Activated B cell treated with CpG ODN at 0.5 μM for 24 hours (primary cell): ENCODE measurements at regions not wholly inside any gene's neighbourhood (a gene's known extent, or its start where the extent isn't known, plus 50 kb on each side); places are given as distances from the start of the nearest gene placed in this dataset.

Experiments
- ATAC-seq: fragments of 200-7000 bp; cut with Tn5 transposase; one replicate; pipeline ENCODE4 v1.10.0; 2021; ENCODE audit warnings: low read depth, mild to moderate bottlenecking, moderate library complexity
- CTCF ChIA-PET: fragments of 350-600 bp; sonication (Branson Sonifier 250); formaldehyde crosslinking; loops from one replicate; lab custom pipeline; 2021; ENCODE audit warnings: antibody characterized with exemption; lab: Charles Lee
- POLR2A ChIA-PET: fragments of 350-600 bp; sonication (Branson Sonifier 250); formaldehyde crosslinking; loops from one replicate; lab custom pipeline; 2021; ENCODE audit warnings: antibody characterized with exemption; lab: Charles Lee
- DNase-seq: peaks from one replicate; pipeline ENCODE4 v3.0.0; 2022
- H3K27ac Mint-ChIP-seq: one replicate; pipeline ENCODE4 v1.8.0; 2020; ENCODE audit warnings: mixed read lengths
- H3K27me3 Mint-ChIP-seq: one replicate; pipeline ENCODE4 v1.8.0; 2021; ENCODE audit warnings: mixed read lengths
- H3K36me3 Mint-ChIP-seq: one replicate; pipeline ENCODE4 v1.8.0; 2021; ENCODE audit warnings: low read depth, mixed read lengths
- H3K4me1 Mint-ChIP-seq: one replicate; pipeline ENCODE4 v1.8.0; 2021; ENCODE audit warnings: mixed read lengths
- H3K4me3 Mint-ChIP-seq: one replicate; pipeline ENCODE4 v1.8.0; 2020; ENCODE audit warnings: mild to moderate bottlenecking, mixed read lengths
- H3K9me3 Mint-ChIP-seq: one replicate; pipeline ENCODE4 v1.8.0; 2020; ENCODE audit warnings: mixed read lengths
- intact Hi-C: fragments of 100-400 bp; cut with micrococcal nuclease; formaldehyde crosslinking; loops from one replicate; pipeline ENCODE4 v1.15.1; 2024
- TF ChIP-seq, protein P1 (sequence below): fragments of 200-600 bp; IDR thresholded peaks from one replicate; pipeline ENCODE4 v1.8.0; 2022; ENCODE audit warnings: antibody characterized with exemption, mild to moderate bottlenecking

DNA sequence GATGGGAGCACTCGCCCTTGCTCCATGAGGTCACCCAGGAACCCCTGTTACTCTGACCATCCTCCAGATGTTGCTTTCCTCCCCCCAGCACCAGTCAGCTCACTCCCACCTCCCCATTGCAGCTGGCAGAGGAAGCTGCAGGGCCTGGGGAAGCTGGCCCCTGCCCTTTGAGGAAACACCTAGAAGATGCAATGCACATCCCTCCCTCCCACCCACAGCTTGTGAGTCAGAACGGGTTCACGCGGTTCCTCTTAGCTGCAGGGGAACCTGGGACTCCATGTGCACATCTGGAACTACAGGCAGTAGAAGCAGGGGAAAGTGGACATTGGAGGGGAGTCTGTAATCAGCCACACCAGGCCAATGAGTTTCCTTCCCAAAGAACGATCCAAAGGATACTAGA is 96.9 kb downstream of the KATNIP start:
- CTCF ChIA-PET = no interaction called here
- no peak overlapping the region for H3K27ac Mint-ChIP-seq
- POLR2A ChIA-PET = no interaction called here
- intact Hi-C loops = no loop called here
- no peaks in the 10 kb centered on the region for H3K27me3 Mint-ChIP-seq
- ATAC-seq (no peak), DNase-seq (no peak)
- peaks cover 26% of the 10 kb centered on the region for H3K36me3 Mint-ChIP-seq
- H3K4me1 Mint-ChIP-seq = no peaks in the 10 kb centered on the region
- TF ChIP-seq, protein P1, sequence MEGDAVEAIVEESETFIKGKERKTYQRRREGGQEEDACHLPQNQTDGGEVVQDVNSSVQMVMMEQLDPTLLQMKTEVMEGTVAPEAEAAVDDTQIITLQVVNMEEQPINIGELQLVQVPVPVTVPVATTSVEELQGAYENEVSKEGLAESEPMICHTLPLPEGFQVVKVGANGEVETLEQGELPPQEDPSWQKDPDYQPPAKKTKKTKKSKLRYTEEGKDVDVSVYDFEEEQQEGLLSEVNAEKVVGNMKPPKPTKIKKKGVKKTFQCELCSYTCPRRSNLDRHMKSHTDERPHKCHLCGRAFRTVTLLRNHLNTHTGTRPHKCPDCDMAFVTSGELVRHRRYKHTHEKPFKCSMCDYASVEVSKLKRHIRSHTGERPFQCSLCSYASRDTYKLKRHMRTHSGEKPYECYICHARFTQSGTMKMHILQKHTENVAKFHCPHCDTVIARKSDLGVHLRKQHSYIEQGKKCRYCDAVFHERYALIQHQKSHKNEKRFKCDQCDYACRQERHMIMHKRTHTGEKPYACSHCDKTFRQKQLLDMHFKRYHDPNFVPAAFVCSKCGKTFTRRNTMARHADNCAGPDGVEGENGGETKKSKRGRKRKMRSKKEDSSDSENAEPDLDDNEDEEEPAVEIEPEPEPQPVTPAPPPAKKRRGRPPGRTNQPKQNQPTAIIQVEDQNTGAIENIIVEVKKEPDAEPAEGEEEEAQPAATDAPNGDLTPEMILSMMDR = no peak
- H3K9me3 Mint-ChIP-seq = no peaks in the 10 kb centered on the region
- no peak overlapping the region for H3K4me3 Mint-ChIP-seq

DNA sequence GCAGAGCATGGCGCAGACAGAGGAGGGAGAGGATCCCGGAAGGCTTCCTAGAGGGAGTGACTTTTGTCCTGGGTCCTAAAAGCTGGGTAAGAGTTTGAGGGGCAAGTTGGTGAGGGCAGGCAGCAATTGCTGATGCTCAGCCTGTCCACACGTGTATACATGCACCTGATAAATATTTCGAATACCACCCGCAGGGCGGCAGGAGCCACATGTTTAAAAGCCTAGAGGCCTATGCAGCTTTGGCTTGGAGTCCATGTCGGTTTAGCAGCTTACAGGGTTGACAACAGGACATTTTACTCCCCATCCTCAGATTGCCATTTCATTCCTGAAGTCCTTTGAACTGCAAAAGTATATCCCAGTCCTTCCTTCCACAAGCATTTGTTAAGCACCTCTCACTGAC is 99.1 kb downstream of the KATNIP start:
- Mint-ChIP-seq H3K4me3 (no peak overlapping the region), H3K36me3 (peaks cover 29% of the 10 kb centered on the region), H3K9me3 (no peaks in the 10 kb centered on the region), H3K27me3 (no peaks in the 10 kb centered on the region), H3K27ac (no peak overlapping the region), H3K4me1 (no peaks in the 10 kb centered on the region)
- ATAC-seq (no peak), DNase-seq (no peak)
- CTCF ChIA-PET = no interaction called here
- intact Hi-C loops = no loop called here
- POLR2A ChIA-PET = no interaction called here
- TF ChIP-seq, protein P1 = no peak

DNA sequence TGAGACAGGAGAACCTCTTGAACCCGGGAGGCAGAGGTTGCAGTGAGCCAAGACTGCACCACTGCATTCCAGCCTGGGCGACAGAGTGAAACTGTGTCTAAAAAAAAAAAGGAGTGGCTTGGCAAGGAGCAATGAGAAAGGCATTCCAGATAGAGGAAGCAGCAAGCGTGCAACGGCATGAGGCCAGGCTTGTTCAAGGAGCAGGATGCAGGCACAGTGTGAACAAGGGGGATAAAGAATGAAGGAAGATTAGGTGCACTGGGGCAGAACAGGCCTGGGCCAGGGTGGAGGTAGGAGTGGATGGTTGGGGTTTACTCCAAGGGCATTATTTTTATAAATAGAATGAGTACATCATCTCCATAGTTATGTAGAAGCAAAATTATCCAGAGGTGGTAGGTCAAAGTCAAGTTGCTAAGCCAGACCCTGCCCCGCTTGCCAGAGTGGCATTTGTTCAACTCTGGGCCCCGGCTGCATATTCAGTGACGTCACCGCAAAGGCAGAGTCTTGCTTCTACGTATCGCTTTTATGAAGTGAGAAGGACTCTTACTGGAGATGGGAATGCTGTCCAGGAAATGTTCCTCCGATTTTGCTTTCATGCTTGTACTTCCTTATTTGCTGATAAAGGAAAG is 100.2 kb downstream of the KATNIP start:
- DNase-seq = no peak
- Mint-ChIP-seq H3K4me1 (no peaks in the 10 kb centered on the region), H3K27ac (no peak overlapping the region), H3K4me3 (no peak overlapping the region), H3K36me3 (peaks cover 30% of the 10 kb centered on the region), H3K9me3 (no peaks in the 10 kb centered on the region), H3K27me3 (no peaks in the 10 kb centered on the region)
- ChIA-PET POLR2A (no interaction called here), CTCF (no interaction called here)
- intact Hi-C loops = no loop called here
- TF ChIP-seq, protein P1 = no peak
- no peak for ATAC-seq

DNA sequence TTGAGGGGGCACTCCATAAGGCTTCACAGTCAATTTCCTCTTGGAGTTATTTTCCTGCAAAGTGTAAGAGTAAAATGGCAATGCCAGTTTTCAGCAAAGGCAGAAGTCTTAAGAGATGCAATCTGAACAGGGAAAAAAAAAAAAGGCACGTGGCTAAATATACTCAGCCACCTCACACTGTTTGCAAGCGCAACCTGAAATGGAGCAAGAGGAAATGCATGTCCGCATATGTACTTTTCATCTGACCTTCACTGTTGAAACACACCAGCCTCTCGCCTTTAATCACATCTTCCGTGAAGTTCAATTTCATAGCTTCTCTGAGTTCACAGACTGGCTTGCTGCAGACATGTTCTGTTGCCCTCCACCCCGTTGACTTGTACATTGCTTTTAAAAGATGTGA is 101.4 kb downstream of the KATNIP start:
- H3K27me3 Mint-ChIP-seq = no peaks in the 10 kb centered on the region
- H3K36me3 Mint-ChIP-seq = peaks cover 37% of the 10 kb centered on the region
- no peaks in the 10 kb centered on the region for H3K9me3 Mint-ChIP-seq
- H3K4me3 Mint-ChIP-seq = no peak overlapping the region
- H3K27ac Mint-ChIP-seq = no peak overlapping the region
- CTCF ChIA-PET = no interaction called here
- ATAC-seq = no peak
- TF ChIP-seq, protein P1 = no peak
- DNase-seq = no peak
- POLR2A ChIA-PET = no interaction called here
- intact Hi-C loops = no loop called here
- no peaks in the 10 kb centered on the region for H3K4me1 Mint-ChIP-seq

DNA sequence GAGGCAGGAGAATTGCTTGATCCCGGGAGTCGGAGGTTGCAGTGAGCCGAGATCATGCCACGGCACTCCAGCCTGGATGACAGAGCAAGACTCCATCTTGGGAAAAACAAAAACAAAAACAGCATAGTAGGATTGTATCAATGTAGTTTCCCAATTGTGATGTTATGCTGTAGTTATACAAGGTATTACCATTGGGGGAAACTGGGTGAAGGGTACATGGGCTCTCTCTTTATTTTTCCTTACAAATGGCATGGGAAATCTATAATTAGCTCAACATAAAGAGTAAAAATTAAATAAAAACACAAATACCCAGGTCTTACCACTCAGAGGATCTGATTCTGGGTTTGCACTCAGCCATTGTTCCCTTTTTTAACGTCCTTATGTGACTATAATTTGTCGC is 107.9 kb downstream of the KATNIP start:
- H3K4me1 Mint-ChIP-seq = no peaks in the 10 kb centered on the region
- H3K36me3 Mint-ChIP-seq = peaks cover 28% of the 10 kb centered on the region
- ATAC-seq (no peak), DNase-seq (no peak)
- no peak overlapping the region for H3K4me3 Mint-ChIP-seq
- H3K27me3 Mint-ChIP-seq = no peaks in the 10 kb centered on the region
- intact Hi-C loops = no loop called here
- peaks cover 2% of the 10 kb centered on the region for H3K9me3 Mint-ChIP-seq
- no peak overlapping the region for H3K27ac Mint-ChIP-seq
- CTCF ChIA-PET = no interaction called here
- TF ChIP-seq, protein P1 = no peak
- POLR2A ChIA-PET = no interaction called here
